ENCODE measurements at regions not wholly inside any gene's neighbourhood (a gene's known extent, or its start where the extent isn't known, plus 50 kb on each side); places are given as distances from the start of the nearest gene placed in this dataset.
"Not testable (repeated sequence)": the region's sequence is repeated elsewhere in the genome, so short reads cannot be mapped to it uniquely, and the experiment has no call there.

- ATAC-seq; DNase-seq (ENCODE audit: low spot score in 2 of 2); H3K9me3 Mint-ChIP-seq; H3K4me3 Mint-ChIP-seq; H3K27ac Mint-ChIP-seq; H3K4me1 Mint-ChIP-seq; H3K36me3 Mint-ChIP-seq: not testable (repeated sequence)
These were observed 183.7 kb upstream of the AKAP13 start for GRCh38 chr15:85196697-85197096.

- not testable (repeated sequence) for H3K27ac Mint-ChIP-seq; H3K4me1 Mint-ChIP-seq; H3K4me3 Mint-ChIP-seq; H3K36me3 Mint-ChIP-seq; H3K9me3 Mint-ChIP-seq; DNase-seq (ENCODE audit: low spot score in 2 of 2)
- peak; percentile 18 for ATAC-seq
These were observed 182.8 kb upstream of the AKAP13 start for GRCh38 chr15:85197582-85197981.

- H3K36me3 Mint-ChIP-seq, H3K27ac Mint-ChIP-seq, ATAC-seq: not testable (repeated sequence)
These were observed 182.0 kb upstream of the AKAP13 start for GRCh38 chr15:85198432-85198831.

GRCh38 chr15:85200215-85200614 lies 180.2 kb upstream of the AKAP13 start:
- not testable (repeated sequence) for H3K4me1 Mint-ChIP-seq; H3K36me3 Mint-ChIP-seq; DNase-seq (ENCODE audit: low spot score in 2 of 2); H3K4me3 Mint-ChIP-seq; H3K27ac Mint-ChIP-seq; H3K9me3 Mint-ChIP-seq
- ATAC-seq, result peak; percentile 92

More at GRCh38 chr15:85198432-85198831, 182.0 kb upstream of the AKAP13 start:
- not testable (repeated sequence) for DNase-seq (ENCODE audit: low spot score in 2 of 2); H3K4me3 Mint-ChIP-seq; H3K4me1 Mint-ChIP-seq; H3K9me3 Mint-ChIP-seq

GRCh38 chr15:85201118-85201793 lies 179.1 kb upstream of the AKAP13 start:
- peak; percentile 14 for ATAC-seq
- DNase-seq (ENCODE audit: low spot score in 2 of 2); H3K4me3 Mint-ChIP-seq; H3K9me3 Mint-ChIP-seq; H3K36me3 Mint-ChIP-seq; H3K4me1 Mint-ChIP-seq; H3K27ac Mint-ChIP-seq: not testable (repeated sequence)

GRCh38 chr15:85204481-85204880 lies 175.9 kb upstream of the AKAP13 start:
- H3K4me3 Mint-ChIP-seq; H3K36me3 Mint-ChIP-seq; H3K4me1 Mint-ChIP-seq; DNase-seq (ENCODE audit: low spot score in 2 of 2); H3K27ac Mint-ChIP-seq; ATAC-seq; H3K9me3 Mint-ChIP-seq: not testable (repeated sequence)

- DNase-seq (ENCODE audit: low spot score in 2 of 2); ATAC-seq; H3K27ac Mint-ChIP-seq: not testable (repeated sequence)
These were observed 146.5 kb upstream of the AKAP13 start for GRCh38 chr15:85233791-85234325.

GRCh38 chr15:85234450-85235196 lies 145.8 kb upstream of the AKAP13 start:
- DNase-seq (ENCODE audit: low spot score in 2 of 2); H3K4me3 Mint-ChIP-seq; H3K36me3 Mint-ChIP-seq; ATAC-seq; H3K27ac Mint-ChIP-seq; H3K4me1 Mint-ChIP-seq; H3K9me3 Mint-ChIP-seq: not testable (repeated sequence)

More at GRCh38 chr15:85233791-85234325, 146.5 kb upstream of the AKAP13 start:
- H3K4me1 Mint-ChIP-seq, H3K4me3 Mint-ChIP-seq, H3K36me3 Mint-ChIP-seq, H3K9me3 Mint-ChIP-seq: not testable (repeated sequence)

- H3K36me3 Mint-ChIP-seq; DNase-seq (ENCODE audit: low spot score in 2 of 2); H3K4me3 Mint-ChIP-seq; H3K9me3 Mint-ChIP-seq; ATAC-seq; H3K27ac Mint-ChIP-seq; H3K4me1 Mint-ChIP-seq: not testable (repeated sequence)
These were observed 136.3 kb upstream of the AKAP13 start for GRCh38 chr15:85244056-85244455.

GRCh38 chr15:85250938-85251542 lies 129.4 kb upstream of the AKAP13 start:
- not testable (repeated sequence) for H3K4me1 Mint-ChIP-seq; DNase-seq (ENCODE audit: low spot score in 2 of 2); H3K36me3 Mint-ChIP-seq; H3K9me3 Mint-ChIP-seq; H3K27ac Mint-ChIP-seq; ATAC-seq; H3K4me3 Mint-ChIP-seq

- not testable (repeated sequence) for H3K4me3 Mint-ChIP-seq; H3K4me1 Mint-ChIP-seq; H3K9me3 Mint-ChIP-seq; H3K36me3 Mint-ChIP-seq; H3K27ac Mint-ChIP-seq; DNase-seq (ENCODE audit: low spot score in 2 of 2)
- peak; percentile 68 for ATAC-seq
These were observed 127.0 kb upstream of the AKAP13 start for GRCh38 chr15:85253196-85253915.

GRCh38 chr15:85254961-85255360 lies 125.4 kb upstream of the AKAP13 start:
- H3K4me1 Mint-ChIP-seq, H3K9me3 Mint-ChIP-seq, ATAC-seq: not testable (repeated sequence)

GRCh38 chr15:85255502-85255901 lies 124.9 kb upstream of the AKAP13 start:
- not testable (repeated sequence) for H3K9me3 Mint-ChIP-seq; H3K27ac Mint-ChIP-seq; H3K4me1 Mint-ChIP-seq; DNase-seq (ENCODE audit: low spot score in 2 of 2); H3K36me3 Mint-ChIP-seq; H3K4me3 Mint-ChIP-seq
- peak; percentile 6 for ATAC-seq

More at GRCh38 chr15:85254961-85255360, 125.4 kb upstream of the AKAP13 start:
- not testable (repeated sequence) for H3K4me3 Mint-ChIP-seq; H3K27ac Mint-ChIP-seq; H3K36me3 Mint-ChIP-seq; DNase-seq (ENCODE audit: low spot score in 2 of 2)

- not testable (repeated sequence) for DNase-seq (ENCODE audit: low spot score in 2 of 2); ATAC-seq; H3K36me3 Mint-ChIP-seq; H3K9me3 Mint-ChIP-seq; H3K27ac Mint-ChIP-seq; H3K4me3 Mint-ChIP-seq; H3K4me1 Mint-ChIP-seq
These were observed 124.1 kb upstream of the AKAP13 start for GRCh38 chr15:85256009-85256997.
